NCI-H146 treated with DMSO at 0.1 percent for 48 hours (cell line): ENCODE measurements at regions not wholly inside any gene's neighbourhood (a gene's known extent, or its start where the extent isn't known, plus 50 kb on each side); places are given as distances from the start of the nearest gene placed in this dataset.

Experiments used
- DNase-seq: peaks from one replicate; lab custom pipeline; 2025; ENCODE audit not compliant: unreplicated experiment; lab: John Stamatoyannopoulos, UW

- DNase-seq = no peak
These were observed 92.7 kb upstream of the AKR1E2 start for GRCh38 chr10:4733150-4733842.

- no peak for DNase-seq
These were observed 95.0 kb upstream of the AKR1E2 start for GRCh38 chr10:4730998-4731397.

GRCh38 chr10:4725917-4726606 lies 99.9 kb upstream of the AKR1E2 start:
- DNase-seq = no peak

- no peak for DNase-seq
These were observed 102.1 kb upstream of the AKR1E2 start for GRCh38 chr10:4723860-4724259.

- DNase-seq = no peak
These were observed 103.8 kb upstream of the AKR1E2 start for GRCh38 chr10:4721999-4722753.

- DNase-seq = no peak
These were observed 105.5 kb upstream of the AKR1E2 start for GRCh38 chr10:4720463-4720862.

- no peak for DNase-seq
These were observed 106.3 kb upstream of the AKR1E2 start for GRCh38 chr10:4719671-4720070.

- DNase-seq = no peak
These were observed 107.0 kb upstream of the AKR1E2 start for GRCh38 chr10:4719036-4719435.

- no peak for DNase-seq
These were observed 107.5 kb upstream of the AKR1E2 start for GRCh38 chr10:4718544-4718943.

GRCh38 chr10:4717670-4718069 lies 108.3 kb upstream of the AKR1E2 start:
- no peak for DNase-seq

GRCh38 chr10:4710858-4711257 lies 115.1 kb upstream of the AKR1E2 start:
- DNase-seq = no peak

GRCh38 chr10:4708123-4708759 lies 117.8 kb upstream of the AKR1E2 start:
- DNase-seq = no peak

- no peak for DNase-seq
These were observed 118.8 kb upstream of the AKR1E2 start for GRCh38 chr10:4707221-4707620.

- no peak for DNase-seq
These were observed 121.9 kb upstream of the AKR1E2 start for GRCh38 chr10:4704034-4704545.

GRCh38 chr10:4701016-4701415 lies 125.0 kb upstream of the AKR1E2 start:
- no peak for DNase-seq

- DNase-seq = no peak
These were observed 125.9 kb upstream of the AKR1E2 start for GRCh38 chr10:4699950-4700730.

GRCh38 chr10:4698075-4698474 lies 127.9 kb upstream of the AKR1E2 start:
- no peak for DNase-seq

- no peak for DNase-seq
These were observed 129.8 kb upstream of the AKR1E2 start for GRCh38 chr10:4696186-4696585.

GRCh38 chr10:4693967-4694366 lies 132.0 kb upstream of the AKR1E2 start:
- no peak for DNase-seq

- no peak for DNase-seq
These were observed 133.8 kb upstream of the AKR1E2 start for GRCh38 chr10:4692206-4692605.

GRCh38 chr10:4691776-4692175 lies 134.2 kb upstream of the AKR1E2 start:
- no peak for DNase-seq
